ENCODE measurements at regions not wholly inside any gene's neighbourhood (a gene's known extent, or its start where the extent isn't known, plus 50 kb on each side); places are given as distances from the start of the nearest gene placed in this dataset.

- Mint-ChIP-seq H3K27ac (no peak overlapping the region), H3K9me3 (no peaks in the 10 kb centered on the region), H3K36me3 (ENCODE audit: low read depth) (no peaks in the 10 kb centered on the region), H3K27me3 (peaks cover 5% of the 10 kb centered on the region), H3K4me1 (no peaks in the 10 kb centered on the region), H3K4me3 (no peak overlapping the region)
- no peak for ATAC-seq
- DNase-seq: no peak
These were observed 78.6 kb upstream of the PFN2 start for GRCh38 chr3:150049317-150049716.

GRCh38 chr3:150041877-150042276 is 71.2 kb upstream of the PFN2 start:
- Mint-ChIP-seq H3K27ac (no peak overlapping the region), H3K4me3 (no peak overlapping the region), H3K36me3 (ENCODE audit: low read depth) (no peaks in the 10 kb centered on the region), H3K27me3 (peaks cover 4% of the 10 kb centered on the region), H3K9me3 (peaks cover 9% of the 10 kb centered on the region), H3K4me1 (no peaks in the 10 kb centered on the region)
- no peak for ATAC-seq
- no peak for DNase-seq

GRCh38 chr3:150040097-150040496 is 69.4 kb upstream of the PFN2 start:
- Mint-ChIP-seq H3K27ac (no peak overlapping the region), H3K4me3 (no peak overlapping the region)

GRCh38 chr3:150038830-150039229 is 68.1 kb upstream of the PFN2 start:
- H3K9me3 Mint-ChIP-seq: peaks cover 9% of the 10 kb centered on the region
- H3K36me3 Mint-ChIP-seq (ENCODE audit: low read depth): no peaks in the 10 kb centered on the region

More at GRCh38 chr3:150040097-150040496, 69.4 kb upstream of the PFN2 start:
- Mint-ChIP-seq H3K4me1 (no peaks in the 10 kb centered on the region), H3K9me3 (peaks cover 9% of the 10 kb centered on the region), H3K27me3 (peaks cover 7% of the 10 kb centered on the region), H3K36me3 (ENCODE audit: low read depth) (no peaks in the 10 kb centered on the region)
- ATAC-seq (no peak), DNase-seq (no peak)

GRCh38 chr3:150036780-150037179 is 66.1 kb upstream of the PFN2 start:
- Mint-ChIP-seq H3K27me3 (peaks cover 10% of the 10 kb centered on the region), H3K9me3 (peaks cover 5% of the 10 kb centered on the region), H3K4me3 (no peak overlapping the region), H3K4me1 (no peaks in the 10 kb centered on the region), H3K27ac (no peak overlapping the region), H3K36me3 (ENCODE audit: low read depth) (no peaks in the 10 kb centered on the region)
- DNase-seq (no peak), ATAC-seq (no peak)

More at GRCh38 chr3:150038830-150039229, 68.1 kb upstream of the PFN2 start:
- no peak overlapping the region for H3K4me3 Mint-ChIP-seq
- no peaks in the 10 kb centered on the region for H3K4me1 Mint-ChIP-seq
- peaks cover 7% of the 10 kb centered on the region for H3K27me3 Mint-ChIP-seq
- no peak for DNase-seq
- ATAC-seq: no peak
- H3K27ac Mint-ChIP-seq: no peak overlapping the region

GRCh38 chr3:150035910-150036612 is 65.4 kb upstream of the PFN2 start:
- DNase-seq (no peak), ATAC-seq (no peak)
- peaks cover 5% of the 10 kb centered on the region for H3K9me3 Mint-ChIP-seq
- H3K27ac Mint-ChIP-seq: no peak overlapping the region
- H3K36me3 Mint-ChIP-seq (ENCODE audit: low read depth): no peaks in the 10 kb centered on the region
- H3K4me3 Mint-ChIP-seq: no peak overlapping the region
- H3K4me1 Mint-ChIP-seq: no peaks in the 10 kb centered on the region
- H3K27me3 Mint-ChIP-seq: peaks cover 9% of the 10 kb centered on the region

GRCh38 chr3:150035301-150035779 is 64.6 kb upstream of the PFN2 start:
- H3K27me3 Mint-ChIP-seq: peaks cover 10% of the 10 kb centered on the region
- no peaks in the 10 kb centered on the region for H3K36me3 Mint-ChIP-seq (ENCODE audit: low read depth)

GRCh38 chr3:150033721-150034120 is 63.0 kb upstream of the PFN2 start:
- ATAC-seq (no peak), DNase-seq (no peak)
- Mint-ChIP-seq H3K4me1 (no peaks in the 10 kb centered on the region), H3K27me3 (peaks cover 9% of the 10 kb centered on the region), H3K27ac (no peak overlapping the region), H3K4me3 (no peak overlapping the region), H3K36me3 (ENCODE audit: low read depth) (no peaks in the 10 kb centered on the region), H3K9me3 (no peaks in the 10 kb centered on the region)

More at GRCh38 chr3:150035301-150035779, 64.6 kb upstream of the PFN2 start:
- peaks cover under 1% of the 10 kb centered on the region for H3K9me3 Mint-ChIP-seq
- ATAC-seq: no peak
- no peak overlapping the region for H3K27ac Mint-ChIP-seq
- no peak overlapping the region for H3K4me3 Mint-ChIP-seq
- H3K4me1 Mint-ChIP-seq: no peaks in the 10 kb centered on the region
- DNase-seq: no peak

- peaks cover 15% of the 10 kb centered on the region for H3K27me3 Mint-ChIP-seq
- H3K4me3 Mint-ChIP-seq: no peak overlapping the region
- ATAC-seq (no peak), DNase-seq (no peak)
- no peaks in the 10 kb centered on the region for H3K4me1 Mint-ChIP-seq
- no peak overlapping the region for H3K27ac Mint-ChIP-seq
- no peaks in the 10 kb centered on the region for H3K9me3 Mint-ChIP-seq
- H3K36me3 Mint-ChIP-seq (ENCODE audit: low read depth): no peaks in the 10 kb centered on the region
These were observed 60.1 kb upstream of the PFN2 start for GRCh38 chr3:150030841-150031240.

GRCh38 chr3:150023239-150023636 is 52.5 kb upstream of the PFN2 start:
- ATAC-seq: no peak
- Mint-ChIP-seq H3K27ac (no peak overlapping the region), H3K9me3 (peaks cover 16% of the 10 kb centered on the region), H3K4me1 (no peaks in the 10 kb centered on the region), H3K27me3 (peaks cover 24% of the 10 kb centered on the region), H3K4me3 (no peak overlapping the region), H3K36me3 (ENCODE audit: low read depth) (no peaks in the 10 kb centered on the region)
- DNase-seq: no peak

GRCh38 chr3:150022381-150023238 is 51.9 kb upstream of the PFN2 start:
- Mint-ChIP-seq H3K36me3 (ENCODE audit: low read depth) (no peaks in the 10 kb centered on the region), H3K9me3 (peaks cover 16% of the 10 kb centered on the region), H3K27me3 (peaks cover 25% of the 10 kb centered on the region), H3K4me1 (no peaks in the 10 kb centered on the region), H3K27ac (no peak overlapping the region), H3K4me3 (no peak overlapping the region)
- no peak for DNase-seq
- no peak for ATAC-seq

- Mint-ChIP-seq H3K27ac (no peak overlapping the region), H3K4me3 (no peak overlapping the region), H3K9me3 (peaks cover 16% of the 10 kb centered on the region), H3K36me3 (ENCODE audit: low read depth) (no peaks in the 10 kb centered on the region), H3K27me3 (peaks cover 21% of the 10 kb centered on the region), H3K4me1 (no peaks in the 10 kb centered on the region)
- DNase-seq (no peak), ATAC-seq (no peak)
These were observed 49.8 kb upstream of the PFN2 start for GRCh38 chr3:150020527-150020926.
